Lung (tissue), 11 donors: ENCODE measurements at regions not wholly inside any gene's neighbourhood (a gene's known extent, or its start where the extent isn't known, plus 50 kb on each side); places are given as distances from the start of the nearest gene placed in this dataset.

Experiments
- ATAC-seq: fragments of 200-7000 bp; cut with Tn5 transposase; one replicate; pipeline ENCODE4 v1.9.1; 2020; ENCODE audit warnings: moderate number of reproducible peaks; ENCODE audit not compliant: insufficient read depth, low FRiP score
- DNase-seq, 3 donors: peaks; one replicate each; pipeline ENCODE4 v3.0.0-alpha.2; 2013 to 2017
- H3K27ac ChIP-seq, 2 donors: one replicate each; pipeline ENCODE4 v1.5.1; 2013; ENCODE audit warnings: mild to moderate bottlenecking in 2 of 2, moderate library complexity in 2 of 2, control low read depth in 1 of 2, inconsistent platforms in 1 of 2, low read depth in 1 of 2, low read length in 1 of 2
- H3K27me3 ChIP-seq, 3 donors: one replicate each; pipeline ENCODE4 v1.5.1; 2013; ENCODE audit warnings: low read length in 2 of 3; ENCODE audit not compliant: control insufficient read depth in 3 of 3, insufficient read depth in 3 of 3
- H3K36me3 ChIP-seq, 4 donors: one replicate each; pipeline ENCODE4 v1.5.1; 2013; ENCODE audit warnings: low read length in 4 of 4, mild to moderate bottlenecking in 1 of 4, moderate library complexity in 1 of 4; ENCODE audit not compliant: control insufficient read depth in 4 of 4, insufficient read depth in 4 of 4
- H3K4me1 ChIP-seq, 5 donors: one replicate each; pipeline ENCODE4 v1.5.1; 2013; ENCODE audit warnings: low read length in 5 of 5, mild to moderate bottlenecking in 2 of 5, moderate library complexity in 1 of 5; ENCODE audit not compliant: control insufficient read depth in 5 of 5, insufficient read depth in 5 of 5
- H3K4me3 ChIP-seq: one replicate; pipeline ENCODE4 v1.5.1; 2013; ENCODE audit warnings: mild to moderate bottlenecking, control low read depth, moderate library complexity
- H3K9ac ChIP-seq, 2 donors: one replicate each; pipeline ENCODE4 v1.5.1; 2013; ENCODE audit warnings: low read length in 2 of 2, control low read depth in 1 of 2; ENCODE audit not compliant: insufficient read depth in 1 of 2
- H3K9me3 ChIP-seq, 4 donors: one replicate each; pipeline ENCODE4 v1.5.1; 2013; ENCODE audit warnings: low read length in 3 of 4, mild to moderate bottlenecking in 1 of 4, moderate library complexity in 1 of 4; ENCODE audit not compliant: control insufficient read depth in 4 of 4, insufficient read depth in 3 of 4
- whole genome bisulfite sequencing, 2 donors: extraction: QIAGEN DNeasy Blood & Tissue Kit; methylation state at CpG; one replicate each; pipeline ENCODE4 v1.1.7; 2013; 5-methylcytosine and 5-hydroxymethylcytosine counted together
- TF ChIP-seq, protein P1 (sequence below): IDR thresholded peaks from 2 replicates; pipeline ENCODE4 v1.5.1; 2012; ENCODE audit warnings: mild to moderate bottlenecking; ENCODE audit errors: control extremely low read depth, extremely low read depth
- donor health status: control.
- donor health status: control.
- donor health status: Bipolar disorder and iron deficiency.
- donor health status: healthy.
- donor health status: DM: yes; HTN: yes; CAD: no.

DNA sequence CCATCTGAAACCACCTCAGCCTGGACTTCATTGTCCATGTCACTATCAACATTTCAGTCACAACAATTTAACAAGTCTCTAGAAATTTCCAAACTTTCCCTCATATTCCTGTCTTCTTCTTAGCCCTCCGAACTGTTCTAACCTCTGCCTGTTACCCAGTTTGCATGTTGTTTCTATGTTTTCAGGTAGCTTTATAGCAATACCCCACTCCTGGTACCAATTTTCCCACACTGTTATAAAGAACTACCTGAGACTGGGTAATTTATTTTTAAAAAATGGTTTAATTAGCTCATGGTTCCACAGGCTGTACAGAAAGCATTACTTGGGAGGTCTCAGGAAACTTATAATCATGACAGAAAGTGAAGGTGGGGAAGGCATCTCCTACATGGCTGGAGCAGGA, 679.2 kb upstream of the FRG1 start:
- H3K4me1 ChIP-seq, result no peaks in the 10 kb centered on the region
- no peak overlapping the region for H3K9ac ChIP-seq
- peaks cover 0 to 6% (median 3%) of the 10 kb centered on the region in 4 donors for H3K9me3 ChIP-seq
- no peaks in the 10 kb centered on the region for H3K36me3 ChIP-seq
- ATAC-seq (no peak), DNase-seq (no peak)
- H3K4me3 ChIP-seq, result no peak overlapping the region
- TF ChIP-seq, protein P1, sequence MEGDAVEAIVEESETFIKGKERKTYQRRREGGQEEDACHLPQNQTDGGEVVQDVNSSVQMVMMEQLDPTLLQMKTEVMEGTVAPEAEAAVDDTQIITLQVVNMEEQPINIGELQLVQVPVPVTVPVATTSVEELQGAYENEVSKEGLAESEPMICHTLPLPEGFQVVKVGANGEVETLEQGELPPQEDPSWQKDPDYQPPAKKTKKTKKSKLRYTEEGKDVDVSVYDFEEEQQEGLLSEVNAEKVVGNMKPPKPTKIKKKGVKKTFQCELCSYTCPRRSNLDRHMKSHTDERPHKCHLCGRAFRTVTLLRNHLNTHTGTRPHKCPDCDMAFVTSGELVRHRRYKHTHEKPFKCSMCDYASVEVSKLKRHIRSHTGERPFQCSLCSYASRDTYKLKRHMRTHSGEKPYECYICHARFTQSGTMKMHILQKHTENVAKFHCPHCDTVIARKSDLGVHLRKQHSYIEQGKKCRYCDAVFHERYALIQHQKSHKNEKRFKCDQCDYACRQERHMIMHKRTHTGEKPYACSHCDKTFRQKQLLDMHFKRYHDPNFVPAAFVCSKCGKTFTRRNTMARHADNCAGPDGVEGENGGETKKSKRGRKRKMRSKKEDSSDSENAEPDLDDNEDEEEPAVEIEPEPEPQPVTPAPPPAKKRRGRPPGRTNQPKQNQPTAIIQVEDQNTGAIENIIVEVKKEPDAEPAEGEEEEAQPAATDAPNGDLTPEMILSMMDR, result no peak
- H3K27ac ChIP-seq, result no peak overlapping the region
- H3K27me3 ChIP-seq, result no peaks in the 10 kb centered on the region
- WGBS, 2 donors, result 81 to 84% methylated on average over 1 of the region's 1 CpG

DNA sequence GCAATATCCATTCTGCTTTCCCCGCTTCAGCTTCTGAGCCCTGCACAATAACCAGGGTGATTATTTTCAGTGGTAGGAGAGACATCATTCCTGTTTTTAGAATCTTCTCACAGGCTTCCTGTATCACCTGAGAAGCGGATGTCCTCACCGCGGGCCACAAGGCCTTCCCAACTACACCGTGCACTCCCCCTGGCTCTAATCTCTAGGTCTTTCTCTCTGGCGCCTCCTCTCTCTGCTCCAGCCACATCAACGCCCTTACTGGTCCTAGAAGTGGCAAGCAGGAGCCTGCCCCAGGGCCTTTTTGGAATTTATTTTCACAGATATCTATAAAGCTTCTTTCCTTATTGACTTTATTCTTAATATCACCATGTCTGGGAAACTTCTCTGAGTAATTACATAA, 675.2 kb upstream of the FRG1 start:
- Histone ChIP-seq H3K9me3 (peaks cover 0 to 6% (median 1%) of the 10 kb centered on the region in 4 donors), H3K36me3 (no peaks in the 10 kb centered on the region), H3K27ac (no peak overlapping the region), H3K4me3 (no peak overlapping the region), H3K9ac (no peak overlapping the region), H3K27me3 (no peaks in the 10 kb centered on the region), H3K4me1 (no peaks in the 10 kb centered on the region)
- WGBS, 2 donors, result 86 to 87% methylated on average over 7 of the region's 7 CpGs
- no peak for ATAC-seq
- TF ChIP-seq, protein P1, result no peak
- no peak for DNase-seq

DNA sequence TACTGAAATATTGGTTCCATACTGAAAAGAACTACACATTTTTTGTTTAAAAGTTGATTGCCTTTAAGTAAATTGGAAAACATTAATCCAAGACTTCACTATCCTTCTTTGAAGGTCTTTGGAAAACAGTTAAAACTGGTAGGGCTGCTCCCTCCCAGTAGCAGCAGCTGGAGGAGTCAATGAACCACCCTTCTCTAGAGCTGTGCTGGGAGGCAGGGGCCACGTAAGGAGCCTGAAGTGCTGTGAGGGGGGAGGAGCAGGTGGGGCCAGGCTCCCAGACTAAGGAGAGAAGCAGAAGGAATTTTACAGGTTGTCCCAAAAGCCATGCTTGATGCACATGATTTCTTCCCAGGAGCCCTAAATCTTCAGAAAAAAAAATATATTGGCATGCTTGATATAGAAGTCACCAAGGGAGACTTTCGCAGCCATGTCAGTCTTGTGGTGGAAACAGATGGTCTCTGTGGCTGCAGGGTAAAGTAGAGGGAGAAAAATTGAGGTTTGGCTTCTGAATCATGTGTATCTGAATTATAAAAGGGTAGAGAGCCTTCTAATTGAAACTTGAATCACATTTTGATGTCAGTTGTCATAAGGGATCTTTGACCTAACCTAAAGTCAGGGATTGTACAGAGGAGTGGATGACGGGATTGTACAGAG, 673.2 kb upstream of the FRG1 start:
- TF ChIP-seq, protein P1, result no peak
- no peak overlapping the region for H3K27ac ChIP-seq
- H3K4me1 ChIP-seq, result no peaks in the 10 kb centered on the region
- H3K4me3 ChIP-seq, result no peak overlapping the region
- H3K36me3 ChIP-seq, result no peaks in the 10 kb centered on the region
- no peak for DNase-seq
- no peaks in the 10 kb centered on the region for H3K27me3 ChIP-seq
- ATAC-seq, result no peak
- H3K9me3 ChIP-seq, result no peaks in the 10 kb centered on the region
- WGBS, 2 donors, result 81 to 86% methylated on average over 3 of the region's 3 CpGs
- no peak overlapping the region for H3K9ac ChIP-seq

DNA sequence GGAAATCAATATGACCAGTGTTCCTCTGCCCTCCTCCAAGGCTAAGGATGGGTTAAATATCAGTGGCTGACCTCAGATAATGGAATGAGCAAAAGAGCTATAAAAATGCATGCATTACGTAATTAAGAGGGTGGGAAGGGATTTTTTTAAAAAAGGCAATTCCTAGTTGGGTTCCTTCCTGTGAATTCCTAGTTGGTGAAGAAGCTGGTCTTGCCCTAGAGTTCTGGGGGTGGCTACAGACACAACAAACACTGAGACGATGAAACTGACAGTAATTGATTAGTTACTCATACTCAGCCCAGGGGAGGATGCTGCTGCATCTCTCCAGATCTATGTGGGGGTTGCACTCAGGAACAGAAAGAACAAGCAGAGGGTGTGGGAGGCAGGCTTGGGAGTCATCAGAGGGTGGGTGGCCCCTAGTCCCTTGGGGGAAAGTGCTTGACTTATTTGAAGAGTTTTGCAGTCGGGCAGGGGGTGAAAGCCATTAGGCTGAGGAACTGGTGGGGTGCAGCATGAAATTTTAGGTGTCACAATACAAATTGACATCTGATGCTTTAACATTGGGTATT, 662.0 kb upstream of the FRG1 start:
- no peak overlapping the region for H3K27ac ChIP-seq
- H3K36me3 ChIP-seq, result no peaks in the 10 kb centered on the region
- TF ChIP-seq, protein P1, result no peak
- DNase-seq, result no peak
- no peaks in the 10 kb centered on the region for H3K4me1 ChIP-seq
- no peak overlapping the region for H3K9ac ChIP-seq
- H3K27me3 ChIP-seq, result no peaks in the 10 kb centered on the region
- no peak for ATAC-seq
- 44 to 55% methylated on average over 3 of the region's 3 CpGs for WGBS, 2 donors
- H3K4me3 ChIP-seq, result no peak overlapping the region
- H3K9me3 ChIP-seq, result peaks cover 0 to 2% (median 0%) of the 10 kb centered on the region in 4 donors
